Activated CD4-positive, alpha-beta T cell treated with anti-CD3 and anti-CD28 coated beads, Interleukin-10, Interleukin-2, amounts not matched to agents 100 ng/mL and 50 ng/mL, durations not matched to agents 16 hours and 8 hours (primary cell): ENCODE measurements at regions not wholly inside any gene's neighbourhood (a gene's known extent, or its start where the extent isn't known, plus 50 kb on each side); places are given as distances from the start of the nearest gene placed in this dataset.
"Not testable (repeated sequence)": the region's sequence is repeated elsewhere in the genome, so short reads cannot be mapped to it uniquely, and the experiment has no call there.

Experiments used
- DNase-seq: peaks from one replicate; pipeline ENCODE4 v3.0.0-alpha.2; 2020

- peak; percentile 61 for DNase-seq
Observed at GRCh38 chr9:78121488-78121887, 89.9 kb upstream of the GNAQ start.

DNA sequence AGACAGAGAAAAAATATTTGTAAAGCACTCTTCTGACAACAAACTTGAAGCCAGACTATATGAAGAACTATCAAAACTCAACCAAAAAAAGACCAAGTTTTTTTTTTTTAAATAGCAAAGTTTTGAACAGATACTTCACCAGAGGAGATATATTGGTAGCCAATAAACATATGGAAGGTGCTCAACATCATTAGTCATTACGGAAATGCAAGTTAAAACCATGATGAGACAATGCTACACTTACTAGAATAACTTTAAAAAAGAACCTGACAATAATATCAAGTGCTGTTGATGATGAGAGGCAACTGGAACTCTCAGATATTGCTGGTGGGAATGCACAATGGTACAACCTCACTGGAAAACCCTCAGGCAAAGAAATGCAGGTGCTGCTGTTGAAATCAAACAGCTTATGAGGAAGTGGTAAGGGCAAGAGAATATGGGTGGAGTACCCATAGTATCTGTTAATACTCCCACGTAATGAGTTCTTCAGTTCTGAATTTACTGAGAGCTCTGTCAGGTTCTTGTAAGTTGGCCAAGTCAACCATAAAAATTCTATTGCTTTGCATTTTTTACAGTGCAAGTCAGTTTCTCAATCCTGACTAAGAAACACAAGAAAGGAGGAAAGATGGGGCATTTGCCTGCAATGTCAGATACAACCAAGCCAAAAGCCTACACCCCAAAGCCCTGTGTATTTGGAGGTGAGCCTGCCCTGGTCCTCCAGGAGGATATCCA, 87.3 kb upstream of the GNAQ start:
- DNase-seq: peak; percentile 71

- peak; percentile 48 for DNase-seq
Observed at GRCh38 chr9:78115073-78115472, 83.5 kb upstream of the GNAQ start.

- DNase-seq: no peak
Observed at GRCh38 chr9:78114581-78114980, 83.0 kb upstream of the GNAQ start.

DNA sequence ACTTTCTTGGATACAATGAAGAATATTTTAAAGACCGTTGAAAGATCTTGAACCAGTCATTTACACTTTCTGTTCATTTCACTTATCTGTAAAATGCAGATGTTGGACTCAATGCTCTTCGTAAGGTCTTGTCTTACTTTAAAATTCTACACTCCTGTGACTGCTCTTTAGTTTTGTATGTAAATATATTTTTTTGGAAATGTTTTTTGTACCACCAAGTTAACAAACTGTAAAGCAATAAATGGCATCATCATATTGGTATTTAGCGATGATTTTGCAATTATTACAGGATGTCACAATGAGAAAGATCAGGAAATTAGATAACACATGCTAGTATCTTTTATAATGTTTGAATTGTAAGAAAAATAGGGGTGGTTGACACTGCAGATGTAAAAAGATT, 80.8 kb upstream of the GNAQ start:
- no peak for DNase-seq

- DNase-seq: no peak
Observed at GRCh38 chr9:78112004-78112403, 80.4 kb upstream of the GNAQ start.

DNA sequence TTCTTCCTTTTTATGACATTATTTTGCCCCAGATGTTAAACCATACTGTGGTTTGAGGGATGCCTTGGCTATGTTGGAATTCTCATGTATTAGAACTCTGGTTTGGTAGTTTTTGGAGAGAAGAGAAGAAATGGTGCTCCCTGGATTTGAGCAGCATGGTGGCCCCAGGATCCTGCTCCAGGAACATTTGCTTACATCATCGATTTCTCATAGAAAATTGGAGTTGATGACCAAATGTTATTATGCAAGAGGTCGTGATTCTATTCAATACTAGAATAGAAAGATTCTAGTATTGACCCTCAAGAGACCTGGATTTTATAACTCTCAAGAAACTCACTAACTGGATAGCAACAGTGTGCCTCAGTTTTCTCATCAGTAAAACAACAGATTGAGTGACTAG, 77.5 kb upstream of the GNAQ start:
- DNase-seq: no peak

DNA sequence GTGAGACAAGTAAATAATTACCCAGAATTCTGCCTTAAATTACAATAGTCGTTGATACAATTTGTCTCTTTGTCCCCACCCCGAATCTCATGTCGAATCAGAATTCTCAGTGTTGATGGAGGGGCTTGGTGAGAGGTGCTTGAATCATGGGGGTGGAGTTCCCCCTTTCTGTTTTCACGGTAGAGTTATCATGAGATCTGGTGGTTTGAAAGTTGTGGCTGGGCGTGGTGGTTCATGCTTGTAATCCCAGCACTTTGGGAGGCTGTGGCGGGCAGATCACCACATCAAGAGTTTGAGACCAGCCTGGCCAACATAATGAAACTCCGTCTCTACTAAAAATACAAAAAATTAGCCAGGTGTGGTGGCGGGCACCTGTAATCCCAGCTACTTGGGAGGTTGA, 75.0 kb upstream of the GNAQ start:
- DNase-seq: peak; percentile 24

- peak; percentile 67 for DNase-seq
Observed at GRCh38 chr9:78103971-78104433, 72.4 kb upstream of the GNAQ start.

DNA sequence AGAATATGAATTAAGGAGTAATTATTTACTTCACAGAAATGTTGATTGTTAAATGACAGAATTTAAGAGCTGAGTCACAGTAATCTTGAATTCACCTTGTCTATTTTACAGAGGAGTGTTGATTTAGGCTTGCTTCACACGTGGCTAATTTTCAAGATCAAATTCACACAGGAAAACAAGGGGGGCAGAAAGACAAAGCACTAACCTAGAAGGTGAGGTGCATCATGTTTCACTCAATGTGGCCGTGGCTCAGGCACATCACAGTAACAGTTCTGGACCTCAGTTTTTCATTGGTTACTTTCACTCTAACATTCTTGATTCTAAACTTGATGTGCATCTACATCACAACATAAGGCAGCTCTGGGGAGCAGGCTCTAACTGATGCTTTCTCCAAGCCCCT, 69.6 kb upstream of the GNAQ start:
- no peak for DNase-seq

DNA sequence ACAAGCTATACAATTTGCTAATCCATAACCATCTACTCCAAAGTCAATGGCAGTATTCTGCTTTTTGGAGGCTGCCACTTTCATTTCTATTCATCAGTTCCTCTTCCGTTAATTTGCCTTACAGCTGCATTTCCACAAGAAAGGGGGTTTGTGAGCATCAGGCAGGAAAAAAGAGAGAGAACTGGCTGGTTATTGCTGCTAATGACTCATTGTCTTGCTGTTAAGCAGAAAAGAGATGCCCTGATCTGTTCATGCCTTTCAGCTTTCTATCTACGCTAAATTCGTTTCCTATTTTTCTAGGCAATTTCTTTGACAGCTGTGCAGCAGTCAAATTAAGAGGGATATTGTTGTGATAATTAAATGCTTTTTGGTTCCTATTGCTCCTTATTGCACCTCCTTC, 65.9 kb upstream of the GNAQ start:
- peak; percentile 22 for DNase-seq

- no peak for DNase-seq
Observed at GRCh38 chr9:78091731-78092130, 60.1 kb upstream of the GNAQ start.

- DNase-seq: no peak
Observed at GRCh38 chr9:78089111-78089510, 57.5 kb upstream of the GNAQ start.

GRCh38 chr9:78088190-78088589, 56.6 kb upstream of the GNAQ start:
- not testable (repeated sequence) for DNase-seq
